ENCODE measurements at regions not wholly inside any gene's neighbourhood (a gene's known extent, or its start where the extent isn't known, plus 50 kb on each side); places are given as distances from the start of the nearest gene placed in this dataset.

- H3K79me2 ChIP-seq (ENCODE audit: insufficient read depth, low read length): no peaks in the 10 kb centered on the region
- H3F3A ChIP-seq (ENCODE audit: insufficient read depth, low read length): no peaks in the 10 kb centered on the region
- H3K4me1 ChIP-seq (ENCODE audit: insufficient read depth, low read length, severe bottlenecking): no peaks in the 10 kb centered on the region
- no peaks in the 10 kb centered on the region for H3K36me3 ChIP-seq (ENCODE audit: insufficient read depth, low read length)
- H3K4me3 ChIP-seq (ENCODE audit: low read depth, low read length, poor library complexity, severe bottlenecking): no peak overlapping the region
- H3K9me2 ChIP-seq (ENCODE audit: low read depth, low read length): no peaks in the 10 kb centered on the region
- H4K20me1 ChIP-seq (ENCODE audit: insufficient read depth, low read length): no peaks in the 10 kb centered on the region
- TF ChIP-seq EZH2 (IDR thresholded peaks at IDR 0.05; ENCODE audit: borderline replicate concordance, low read length) (no peak), CTCF (IDR thresholded peaks at IDR 0.05; ENCODE audit: low read length) (no peak)
- H3K27ac ChIP-seq (ENCODE audit: low read depth, low read length, poor library complexity, severe bottlenecking): no peak overlapping the region
- H3K4me2 ChIP-seq (ENCODE audit: low read length): no peak overlapping the region
- H3K27me3 ChIP-seq (ENCODE audit: insufficient read depth, low read length): no peaks in the 10 kb centered on the region
- no peaks in the 10 kb centered on the region for H3K9me3 ChIP-seq (ENCODE audit: low read length)
- no peak overlapping the region for H3K9ac ChIP-seq (ENCODE audit: low read length)
- H2AFZ ChIP-seq (ENCODE audit: low read length): no peak overlapping the region
Measured at GRCh38 chr12:59121451-59121850, 201.1 kb upstream of the LRIG3 start.

GRCh38 chr12:59119676-59120075 is 199.4 kb upstream of the LRIG3 start:
- no peak overlapping the region for H3K27ac ChIP-seq (ENCODE audit: low read depth, low read length, poor library complexity, severe bottlenecking)
- no peaks in the 10 kb centered on the region for H3F3A ChIP-seq (ENCODE audit: insufficient read depth, low read length)
- TF ChIP-seq EZH2 (IDR thresholded peaks at IDR 0.05; ENCODE audit: borderline replicate concordance, low read length): no peak
- TF ChIP-seq CTCF (IDR thresholded peaks at IDR 0.05; ENCODE audit: low read length): no peak
- no peak overlapping the region for H3K4me2 ChIP-seq (ENCODE audit: low read length)
- no peaks in the 10 kb centered on the region for H3K9me2 ChIP-seq (ENCODE audit: low read depth, low read length)
- no peaks in the 10 kb centered on the region for H3K9me3 ChIP-seq (ENCODE audit: low read length)
- no peak overlapping the region for H3K4me3 ChIP-seq (ENCODE audit: low read depth, low read length, poor library complexity, severe bottlenecking)
- no peak overlapping the region for H3K9ac ChIP-seq (ENCODE audit: low read length)
- H4K20me1 ChIP-seq (ENCODE audit: insufficient read depth, low read length): no peaks in the 10 kb centered on the region
- H3K4me1 ChIP-seq (ENCODE audit: insufficient read depth, low read length, severe bottlenecking): no peaks in the 10 kb centered on the region
- no peaks in the 10 kb centered on the region for H3K36me3 ChIP-seq (ENCODE audit: insufficient read depth, low read length)
- H3K79me2 ChIP-seq (ENCODE audit: insufficient read depth, low read length): no peaks in the 10 kb centered on the region
- no peaks in the 10 kb centered on the region for H3K27me3 ChIP-seq (ENCODE audit: insufficient read depth, low read length)
- H2AFZ ChIP-seq (ENCODE audit: low read length): no peak overlapping the region

GRCh38 chr12:59118356-59118755 is 198.1 kb upstream of the LRIG3 start:
- H3K9ac ChIP-seq (ENCODE audit: low read length): no peak overlapping the region
- no peaks in the 10 kb centered on the region for H3K36me3 ChIP-seq (ENCODE audit: insufficient read depth, low read length)
- H4K20me1 ChIP-seq (ENCODE audit: insufficient read depth, low read length): no peaks in the 10 kb centered on the region
- H3K27me3 ChIP-seq (ENCODE audit: insufficient read depth, low read length): no peaks in the 10 kb centered on the region
- TF ChIP-seq CTCF (IDR thresholded peaks at IDR 0.05; ENCODE audit: low read length) (no peak), EZH2 (IDR thresholded peaks at IDR 0.05; ENCODE audit: borderline replicate concordance, low read length) (no peak)
- H3K4me1 ChIP-seq (ENCODE audit: insufficient read depth, low read length, severe bottlenecking): no peaks in the 10 kb centered on the region
- H3K27ac ChIP-seq (ENCODE audit: low read depth, low read length, poor library complexity, severe bottlenecking): no peak overlapping the region
- no peak overlapping the region for H3K4me3 ChIP-seq (ENCODE audit: low read depth, low read length, poor library complexity, severe bottlenecking)
- H3K9me2 ChIP-seq (ENCODE audit: low read depth, low read length): no peaks in the 10 kb centered on the region
- H3K9me3 ChIP-seq (ENCODE audit: low read length): no peaks in the 10 kb centered on the region
- no peaks in the 10 kb centered on the region for H3F3A ChIP-seq (ENCODE audit: insufficient read depth, low read length)
- no peak overlapping the region for H3K4me2 ChIP-seq (ENCODE audit: low read length)
- no peaks in the 10 kb centered on the region for H3K79me2 ChIP-seq (ENCODE audit: insufficient read depth, low read length)
- no peak overlapping the region for H2AFZ ChIP-seq (ENCODE audit: low read length)

Data from OCI-LY1 (cell line).